22Rv1 (cell line): ENCODE measurements at regions not wholly inside any gene's neighbourhood (a gene's known extent, or its start where the extent isn't known, plus 50 kb on each side); places are given as distances from the start of the nearest gene placed in this dataset.

Experiments
- H3K27ac ChIP-seq: fragments of 450-650 bp; 2 replicates; pipeline ENCODE4 v1.5.1; 2017
- ZFX ChIP-seq: fragments of 450-650 bp; IDR thresholded peaks from 2 replicates; pipeline ENCODE4 v1.6.1; 2017; ENCODE audit warnings: antibody characterized with exemption, borderline replicate concordance
- TF ChIP-seq, protein P1 (sequence below): fragments of 450-650 bp; IDR thresholded peaks from 2 replicates; pipeline ENCODE4 v1.5.1; 2017; ENCODE audit warnings: mild to moderate bottlenecking

DNA sequence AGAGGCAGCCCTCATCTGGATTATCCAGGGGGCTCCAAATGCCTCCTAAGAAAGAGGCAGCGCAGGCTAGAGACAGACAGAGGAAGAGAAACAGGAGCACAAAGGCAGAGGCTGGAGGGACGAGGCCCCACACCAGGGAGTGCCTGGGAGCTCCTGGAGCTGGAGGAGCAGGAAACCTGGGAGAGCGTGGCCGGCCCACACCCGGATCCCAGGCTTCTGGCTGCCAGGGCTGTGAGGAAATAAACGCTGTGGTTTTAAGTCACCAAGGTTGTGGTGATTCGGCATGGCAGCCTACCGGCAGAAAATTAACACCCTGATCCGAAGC is 165.5 kb downstream of the OLFM1 start:
- H3K27ac ChIP-seq: no peak overlapping the region
- TF ChIP-seq ZFX: no peak
- TF ChIP-seq, protein P1, sequence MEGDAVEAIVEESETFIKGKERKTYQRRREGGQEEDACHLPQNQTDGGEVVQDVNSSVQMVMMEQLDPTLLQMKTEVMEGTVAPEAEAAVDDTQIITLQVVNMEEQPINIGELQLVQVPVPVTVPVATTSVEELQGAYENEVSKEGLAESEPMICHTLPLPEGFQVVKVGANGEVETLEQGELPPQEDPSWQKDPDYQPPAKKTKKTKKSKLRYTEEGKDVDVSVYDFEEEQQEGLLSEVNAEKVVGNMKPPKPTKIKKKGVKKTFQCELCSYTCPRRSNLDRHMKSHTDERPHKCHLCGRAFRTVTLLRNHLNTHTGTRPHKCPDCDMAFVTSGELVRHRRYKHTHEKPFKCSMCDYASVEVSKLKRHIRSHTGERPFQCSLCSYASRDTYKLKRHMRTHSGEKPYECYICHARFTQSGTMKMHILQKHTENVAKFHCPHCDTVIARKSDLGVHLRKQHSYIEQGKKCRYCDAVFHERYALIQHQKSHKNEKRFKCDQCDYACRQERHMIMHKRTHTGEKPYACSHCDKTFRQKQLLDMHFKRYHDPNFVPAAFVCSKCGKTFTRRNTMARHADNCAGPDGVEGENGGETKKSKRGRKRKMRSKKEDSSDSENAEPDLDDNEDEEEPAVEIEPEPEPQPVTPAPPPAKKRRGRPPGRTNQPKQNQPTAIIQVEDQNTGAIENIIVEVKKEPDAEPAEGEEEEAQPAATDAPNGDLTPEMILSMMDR: no peak

DNA sequence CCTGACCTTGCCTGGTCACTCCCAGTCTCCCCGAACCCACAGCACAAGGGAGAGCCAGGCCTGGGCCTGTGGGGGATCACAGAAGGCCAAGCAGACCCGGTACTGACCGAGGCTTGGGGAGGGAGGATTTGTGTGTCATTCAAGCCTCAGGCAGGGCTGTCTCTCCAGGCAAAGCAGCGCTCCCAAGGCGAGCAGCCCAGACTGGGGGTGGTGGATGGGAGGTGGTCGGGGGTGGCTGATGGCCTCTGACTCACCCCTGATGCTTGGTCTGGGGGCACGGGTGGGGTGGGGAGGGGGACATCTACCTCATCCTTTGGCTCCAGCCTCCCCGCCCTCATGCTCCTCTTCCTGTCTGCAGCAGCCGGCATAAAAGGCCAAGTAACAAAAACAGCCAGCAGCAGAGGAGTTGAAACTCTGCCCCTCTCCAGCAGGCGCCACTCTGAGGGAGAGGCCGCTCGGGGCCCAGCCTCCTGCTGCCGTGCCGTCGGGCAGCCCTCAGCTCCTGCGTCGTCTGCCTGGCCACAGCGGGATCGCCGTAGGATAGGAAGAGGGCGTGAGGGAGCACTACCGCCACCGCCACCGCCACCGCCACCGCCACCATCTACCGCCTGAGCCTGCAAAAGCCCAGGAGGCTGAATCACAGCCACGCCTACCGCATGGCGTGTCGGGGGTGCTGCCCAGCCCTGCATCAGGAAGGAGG is 166.0 kb downstream of the OLFM1 start:
- no peak for TF ChIP-seq ZFX
- TF ChIP-seq, protein P1: no peak
- H3K27ac ChIP-seq: no peak overlapping the region

DNA sequence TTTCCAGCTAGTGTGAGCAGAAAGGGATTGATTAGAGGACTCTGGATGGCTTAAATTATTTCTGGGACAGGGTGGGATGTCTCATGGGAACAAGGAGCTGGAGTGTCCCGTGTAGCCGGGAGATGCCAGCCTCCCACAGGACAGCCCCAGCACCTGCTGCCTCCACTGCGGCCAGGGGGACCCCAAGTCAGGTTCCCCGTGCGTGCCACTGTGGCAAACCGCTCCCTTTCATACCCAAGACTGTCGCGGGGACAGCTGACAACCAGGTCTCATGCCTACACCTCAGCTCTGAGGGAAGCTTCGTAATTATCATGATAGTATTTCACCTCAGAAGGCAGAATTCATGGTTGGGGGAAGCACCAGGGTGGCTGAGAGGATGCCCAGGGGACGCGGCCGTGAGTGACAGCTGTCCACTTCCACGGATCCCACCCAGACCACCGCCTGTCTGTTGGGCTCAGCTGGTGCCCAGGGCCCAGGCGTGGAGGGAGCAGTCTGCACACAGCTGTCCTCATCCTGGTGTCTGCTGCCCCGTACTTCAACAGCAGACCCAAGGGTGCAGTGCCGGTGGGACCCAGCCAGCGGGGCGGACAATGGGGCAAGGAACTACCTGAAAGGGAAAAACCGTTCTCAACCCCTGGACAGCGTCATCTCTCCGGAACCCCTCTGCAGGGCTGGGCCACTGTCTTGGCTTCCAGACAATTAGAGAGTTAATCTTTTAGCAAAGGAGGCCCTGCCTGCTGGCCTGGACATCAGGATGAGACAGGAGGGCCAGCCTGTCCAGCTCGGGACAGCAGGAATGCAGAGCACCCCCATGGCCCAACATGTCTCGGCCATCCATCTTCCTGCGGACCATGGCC is 166.9 kb downstream of the OLFM1 start:
- TF ChIP-seq, protein P1: no peak
- H3K27ac ChIP-seq: no peak overlapping the region

DNA sequence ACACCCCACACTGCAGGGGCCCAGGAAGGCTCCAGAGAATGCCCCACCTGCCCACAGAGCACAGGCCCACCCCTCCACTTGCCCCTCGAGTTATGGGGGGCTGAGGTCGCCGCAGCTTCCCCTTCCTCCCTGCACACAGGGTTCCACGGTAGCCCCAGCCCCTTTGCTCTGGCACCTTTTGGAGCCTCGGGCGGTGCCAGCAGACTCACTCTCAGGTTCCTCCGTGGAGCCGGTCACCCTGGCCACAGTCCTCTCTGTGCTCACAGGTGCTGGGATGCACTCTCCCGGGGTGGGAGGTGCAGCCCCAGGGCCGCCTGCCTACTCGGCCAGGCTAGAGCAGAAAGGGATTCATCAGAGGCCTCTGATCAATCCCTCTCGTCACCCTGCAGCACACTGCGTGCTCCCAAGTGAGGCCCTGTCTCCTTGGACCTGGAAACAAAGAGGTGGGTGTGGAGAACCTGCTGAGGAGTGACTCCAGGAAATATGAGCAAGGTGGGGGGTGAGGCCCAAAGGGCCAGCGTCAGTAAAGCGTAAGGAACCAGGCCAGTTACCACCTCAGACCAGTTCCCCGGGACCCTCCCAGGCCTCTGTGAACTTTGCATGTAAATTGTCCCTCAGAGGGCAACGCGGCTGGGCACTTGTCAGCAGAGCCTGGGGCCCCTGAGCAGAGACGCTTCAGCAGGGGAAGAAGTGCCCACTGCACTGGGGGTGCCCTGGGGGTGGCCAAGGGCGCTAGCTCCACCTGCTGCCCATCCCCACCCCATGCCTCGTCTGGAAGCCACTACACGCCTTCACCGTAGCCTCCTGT is 167.8 kb downstream of the OLFM1 start:
- no peak overlapping the region for H3K27ac ChIP-seq
- TF ChIP-seq, protein P1: no peak
- TF ChIP-seq ZFX: no peak

DNA sequence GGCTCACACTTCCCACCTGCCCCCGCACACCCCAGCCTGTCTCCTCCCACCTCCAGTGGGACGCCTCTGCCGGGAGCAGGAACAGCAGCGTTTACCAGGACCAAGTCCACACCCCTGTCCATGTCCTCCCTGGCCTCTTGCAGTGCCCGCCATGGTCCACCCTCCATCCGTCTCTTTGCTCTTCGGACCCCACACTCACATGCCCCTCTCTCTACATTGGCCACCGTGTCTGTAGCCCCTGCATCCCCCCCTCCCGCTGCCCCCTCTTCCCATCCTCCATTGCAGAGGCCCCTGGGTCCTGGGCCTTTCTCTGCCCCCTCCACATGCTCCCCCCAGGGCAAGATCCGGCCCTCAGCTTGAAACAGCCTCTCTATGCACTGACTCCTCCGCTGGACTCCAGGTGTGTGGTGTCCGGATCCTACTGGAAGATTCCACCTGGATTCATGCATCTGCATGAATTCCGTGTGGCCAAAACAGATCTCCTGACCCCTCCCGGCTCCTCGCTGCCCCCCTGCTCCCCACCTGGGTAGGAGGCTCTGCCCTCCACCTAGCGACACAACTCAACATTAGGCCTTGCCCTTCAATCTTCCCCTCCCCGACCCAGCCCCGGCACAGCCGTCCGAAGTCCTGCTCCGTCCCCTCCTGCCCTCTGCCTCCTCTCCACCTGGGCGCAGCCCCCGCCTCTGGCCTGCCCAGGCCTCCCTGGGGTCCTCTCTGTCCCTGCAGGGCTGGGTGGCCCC is 168.5 kb downstream of the OLFM1 start:
- TF ChIP-seq, protein P1: no peak
- no peak for TF ChIP-seq ZFX
- H3K27ac ChIP-seq: no peak overlapping the region

DNA sequence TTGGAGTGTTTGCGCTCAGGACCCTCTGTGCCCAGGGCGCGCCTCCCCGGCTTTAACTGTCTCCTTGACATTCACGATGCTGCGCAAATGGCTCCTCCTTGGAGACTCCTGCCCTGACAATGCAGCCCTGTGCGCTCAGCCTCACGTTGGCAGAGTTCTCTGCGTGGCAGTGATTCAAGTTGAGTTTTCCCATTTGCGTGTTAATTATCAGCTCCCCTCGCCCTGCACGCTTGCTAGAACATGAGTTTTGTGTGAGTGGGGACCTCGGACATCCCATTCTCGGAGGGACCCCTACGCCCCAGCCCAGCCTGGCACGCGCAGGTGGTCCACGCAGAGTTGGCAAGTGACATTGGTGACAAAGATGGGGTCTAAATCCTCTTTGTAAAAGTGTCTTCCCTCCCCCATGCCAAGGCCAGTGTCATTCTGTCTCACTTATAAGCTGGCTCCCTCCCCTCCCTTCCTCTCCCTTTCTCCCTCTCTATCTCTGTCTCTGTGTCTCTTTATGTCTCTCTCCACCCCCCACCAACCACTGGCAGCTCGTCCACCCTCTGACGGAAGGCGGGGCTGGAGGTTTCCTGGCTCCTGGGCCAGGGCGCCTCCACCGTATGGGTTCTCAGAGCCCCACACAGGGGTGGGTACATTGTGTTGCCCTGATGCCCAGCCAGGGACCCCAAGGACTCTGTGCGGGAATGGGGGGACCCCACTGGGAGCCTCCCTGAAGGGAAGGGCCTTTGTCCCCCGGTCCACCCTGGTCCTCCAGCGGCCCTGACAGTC is 169.3 kb downstream of the OLFM1 start:
- TF ChIP-seq ZFX: no peak
- TF ChIP-seq, protein P1: no peak
- H3K27ac ChIP-seq: no peak overlapping the region
